GM12873 (cell line): ENCODE measurements at regions not wholly inside any gene's neighbourhood (a gene's known extent, or its start where the extent isn't known, plus 50 kb on each side); places are given as distances from the start of the nearest gene placed in this dataset.

ENCODE experiments used
- CTCF ChIP-seq: IDR thresholded peaks from 2 replicates; pipeline ENCODE4 v1.5.1; 2012; ENCODE audit warnings: low read depth, mild to moderate bottlenecking, moderate library complexity, low read length, control low read depth; ENCODE audit not compliant: insufficient read depth; ENCODE audit errors: missing control alignments

GRCh38 chr5:179408611-179409010, 63.4 kb upstream of the ADAMTS2 start:
- TF ChIP-seq CTCF: no peak

- no peak for TF ChIP-seq CTCF
Observed at GRCh38 chr5:179407191-179408175, 62.2 kb upstream of the ADAMTS2 start.

- no peak for TF ChIP-seq CTCF
Observed at GRCh38 chr5:179406031-179406961, 61.0 kb upstream of the ADAMTS2 start.

- TF ChIP-seq CTCF: no peak
Observed at GRCh38 chr5:179405426-179406030, 60.3 kb upstream of the ADAMTS2 start.

GRCh38 chr5:179405054-179405416, 59.8 kb upstream of the ADAMTS2 start:
- no peak for TF ChIP-seq CTCF

- peak; percentile 16 for TF ChIP-seq CTCF
Observed at GRCh38 chr5:179404321-179405053, 59.2 kb upstream of the ADAMTS2 start.
